Natural killer cell (primary cell): ENCODE measurements at regions not wholly inside any gene's neighbourhood (a gene's known extent, or its start where the extent isn't known, plus 50 kb on each side); places are given as distances from the start of the nearest gene placed in this dataset.

Source experiments
- ATAC-seq, 3 donors: fragments of 150-1000 bp in 2 of 3; fragments of 200-7000 bp in 1 of 3; cut with Tn5 transposase; 1 replicate in 1 of 3; 2 replicates in 2 of 3; pipeline ENCODE4 v1.10.0; 2021; ENCODE audit warnings: mild to moderate bottlenecking in 2 of 3, moderate library complexity in 2 of 3
- DNase-seq, 2 donors: peaks; one replicate each; pipeline versions ENCODE4 v3.0.0 to v3.0.0-alpha.2; 2013 to 2021; ENCODE audit warnings: mixed read lengths in 1 of 2
- H3K27ac ChIP-seq: one replicate; pipeline ENCODE4 v1.5.1; 2013; ENCODE audit warnings: mild to moderate bottlenecking, low read length
- H3K27me3 ChIP-seq: one replicate; pipeline ENCODE4 v1.6.1; 2013; ENCODE audit warnings: low read length; ENCODE audit not compliant: control insufficient read depth, insufficient read depth
- H3K36me3 ChIP-seq: one replicate; pipeline ENCODE4 v1.6.1; 2013; ENCODE audit warnings: low read length; ENCODE audit not compliant: control insufficient read depth, insufficient read depth
- H3K4me1 ChIP-seq: one replicate; pipeline ENCODE4 v1.6.1; 2013; ENCODE audit warnings: low read length; ENCODE audit not compliant: control insufficient read depth, insufficient read depth
- H3K4me3 ChIP-seq: one replicate; pipeline ENCODE4 v1.5.1; 2013; ENCODE audit warnings: low read length
- H3K9me3 ChIP-seq: one replicate; pipeline ENCODE4 v1.6.1; 2013; ENCODE audit warnings: low read length; ENCODE audit not compliant: control insufficient read depth, insufficient read depth
- H3K27ac Mint-ChIP-seq, 2 donors: one replicate each; pipeline ENCODE4 v1.8.0; 2022; ENCODE audit warnings: mild to moderate bottlenecking in 2 of 2, mixed read lengths in 2 of 2, moderate library complexity in 1 of 2
- H3K27me3 Mint-ChIP-seq, 2 donors: one replicate each; pipeline ENCODE4 v1.8.0; 2022; ENCODE audit warnings: low read depth in 2 of 2, mixed read lengths in 2 of 2
- H3K36me3 Mint-ChIP-seq: one replicate; pipeline ENCODE4 v1.8.0; 2022; ENCODE audit warnings: mixed read lengths
- H3K4me1 Mint-ChIP-seq, 2 donors: one replicate each; pipeline ENCODE4 v1.8.0; 2022; ENCODE audit warnings: mixed read lengths in 2 of 2
- H3K4me3 Mint-ChIP-seq: one replicate; pipeline ENCODE4 v1.8.0; 2022; ENCODE audit warnings: mild to moderate bottlenecking, moderate library complexity, mixed read lengths
- H3K9me3 Mint-ChIP-seq, 2 donors: one replicate each; pipeline ENCODE4 v1.8.0; 2022; ENCODE audit warnings: mixed read lengths in 2 of 2
- CTCF ChIP-seq: fragments of 200-600 bp; IDR thresholded peaks from one replicate; pipeline ENCODE4 v1.8.0; 2022; ENCODE audit warnings: antibody characterized with exemption
- WGBS: methylation state at CpG from one replicate; pipeline ENCODE4 v1.1.7; 2013; ENCODE audit warnings: missing lambda C conversion rate; ENCODE audit not compliant: insufficient coverage; 5-methylcytosine and 5-hydroxymethylcytosine counted together
- intact Hi-C: fragments of 100-400 bp; cut with micrococcal nuclease; formaldehyde crosslinking; loops from one replicate; pipeline ENCODE4 v1.14.2; 2022

- no peak overlapping the region for H3K27ac Mint-ChIP-seq
- DNase-seq (no peak), ATAC-seq (no peak)
- intact Hi-C loops, result no loop called here
- no peak for TF ChIP-seq CTCF
- no peak overlapping the region for H3K4me3 Mint-ChIP-seq
- H3K27me3 Mint-ChIP-seq, result no peaks in the 10 kb centered on the region
- H3K36me3 ChIP-seq, result no peaks in the 10 kb centered on the region
- no peaks in the 10 kb centered on the region for H3K4me1 Mint-ChIP-seq
- no peaks in the 10 kb centered on the region for H3K36me3 Mint-ChIP-seq
- no peak overlapping the region for H3K27ac ChIP-seq
- no peaks in the 10 kb centered on the region for H3K9me3 ChIP-seq
- H3K4me3 ChIP-seq, result no peak overlapping the region
- no peaks in the 10 kb centered on the region for H3K27me3 ChIP-seq
- H3K9me3 Mint-ChIP-seq, result peaks cover 2 to 3% of the 10 kb centered on the region in 2 donors
- H3K4me1 ChIP-seq, result no peaks in the 10 kb centered on the region
- WGBS, result 88% methylated on average over 3 of the region's 4 CpGs
Measured at GRCh38 chr7:13226385-13226784, 539.0 kb downstream of the ARL4A start.

GRCh38 chr7:13231216-13231615 is 543.8 kb downstream of the ARL4A start:
- Histone ChIP-seq H3K9me3 (no peaks in the 10 kb centered on the region), H3K4me1 (no peaks in the 10 kb centered on the region), H3K27ac (no peak overlapping the region), H3K4me3 (no peak overlapping the region), H3K36me3 (no peaks in the 10 kb centered on the region), H3K27me3 (no peaks in the 10 kb centered on the region)
- no peaks in the 10 kb centered on the region for H3K4me1 Mint-ChIP-seq
- H3K9me3 Mint-ChIP-seq, result peaks cover 0 to 3% of the 10 kb centered on the region in 2 donors
- no peaks in the 10 kb centered on the region for H3K36me3 Mint-ChIP-seq
- TF ChIP-seq CTCF, result no peak
- WGBS, result 98% methylated on average over 4 of the region's 4 CpGs
- no peak for DNase-seq
- no peak overlapping the region for H3K27ac Mint-ChIP-seq
- H3K4me3 Mint-ChIP-seq, result no peak overlapping the region
- intact Hi-C loops, result no loop called here
- ATAC-seq, result no peak
- no peaks in the 10 kb centered on the region for H3K27me3 Mint-ChIP-seq

DNA sequence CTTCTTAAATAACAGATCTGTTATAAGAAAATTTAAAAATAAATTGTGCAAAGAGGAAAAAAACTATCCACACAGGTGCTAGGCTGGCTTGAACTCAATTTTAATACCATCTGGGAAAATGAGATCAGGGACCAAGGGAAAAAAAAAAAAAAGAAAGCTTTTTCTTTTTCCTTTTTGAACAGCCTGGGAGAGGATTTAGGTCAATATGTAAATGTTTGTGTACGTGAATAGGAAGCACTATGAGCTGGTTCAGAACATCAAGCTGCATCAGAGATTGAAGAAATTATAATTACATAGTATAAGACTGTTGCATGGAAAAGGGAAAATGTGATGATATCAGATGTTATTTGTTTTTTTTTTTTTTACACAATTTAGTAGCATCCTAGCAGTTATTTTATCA is 548.0 kb downstream of the ARL4A start:
- no peaks in the 10 kb centered on the region for H3K27me3 Mint-ChIP-seq
- H3K4me1 ChIP-seq, result no peaks in the 10 kb centered on the region
- no peaks in the 10 kb centered on the region for H3K9me3 Mint-ChIP-seq
- no peaks in the 10 kb centered on the region for H3K36me3 ChIP-seq
- ATAC-seq (no peak), DNase-seq (no peak)
- no CpG with 5 or more reads among the region's 1 CpG for WGBS
- intact Hi-C loops, result no loop called here
- H3K9me3 ChIP-seq, result no peaks in the 10 kb centered on the region
- no peak for TF ChIP-seq CTCF
- no peak overlapping the region for H3K4me3 ChIP-seq
- H3K27ac Mint-ChIP-seq, result no peak overlapping the region
- H3K27me3 ChIP-seq, result no peaks in the 10 kb centered on the region
- no peak overlapping the region for H3K27ac ChIP-seq
- H3K4me1 Mint-ChIP-seq, result no peaks in the 10 kb centered on the region
- H3K4me3 Mint-ChIP-seq, result no peak overlapping the region
- H3K36me3 Mint-ChIP-seq, result no peaks in the 10 kb centered on the region

GRCh38 chr7:13236026-13236425 is 548.6 kb downstream of the ARL4A start:
- no peaks in the 10 kb centered on the region for H3K9me3 ChIP-seq
- Mint-ChIP-seq H3K27me3 (no peaks in the 10 kb centered on the region), H3K9me3 (no peaks in the 10 kb centered on the region), H3K4me3 (no peak overlapping the region), H3K4me1 (no peaks in the 10 kb centered on the region), H3K36me3 (no peaks in the 10 kb centered on the region), H3K27ac (no peak overlapping the region)
- ATAC-seq (no peak), DNase-seq (no peak)
- TF ChIP-seq CTCF, result no peak
- intact Hi-C loops, result no loop called here
- no peaks in the 10 kb centered on the region for H3K27me3 ChIP-seq
- H3K4me3 ChIP-seq, result no peak overlapping the region
- no peaks in the 10 kb centered on the region for H3K4me1 ChIP-seq
- H3K36me3 ChIP-seq, result no peaks in the 10 kb centered on the region
- H3K27ac ChIP-seq, result no peak overlapping the region
- WGBS, result no CpG with 5 or more reads among the region's 1 CpG
